H1 (cell line): ENCODE measurements at regions not wholly inside any gene's neighbourhood (a gene's known extent, or its start where the extent isn't known, plus 50 kb on each side); places are given as distances from the start of the nearest gene placed in this dataset.

ENCODE experiments used
- CBX8 ChIP-seq: fragments of 300-800, 300-1000 bp; sonication (generic); IDR thresholded peaks from 2 replicates; pipeline ENCODE4 v1.7.1; 2016; ENCODE audit warnings: low read depth, low read length, borderline replicate concordance
- CHD1 ChIP-seq: IDR thresholded peaks from 2 replicates; pipeline ENCODE4 v1.6.1; 2012; ENCODE audit warnings: low read depth, low read length, improper control_type of control experiment
- EZH2 ChIP-seq: fragments of 200-600 bp; sonication (generic); IDR thresholded peaks from 2 replicates; pipeline ENCODE4 v1.7.1; 2012; ENCODE audit warnings: low read depth, mild to moderate bottlenecking, moderate library complexity, low read length, inconsistent platforms; ENCODE audit not compliant: severe bottlenecking
- RFX5 ChIP-seq: IDR thresholded peaks from 2 replicates; pipeline ENCODE4 v1.6.1; 2011; ENCODE audit warnings: low read depth, low read length, improper control_type of control experiment, borderline replicate concordance
- TCF12 ChIP-seq: IDR thresholded peaks from 2 replicates; pipeline ENCODE4 v1.6.1; 2011; ENCODE audit warnings: low read depth, mild to moderate bottlenecking, low read length
- TF ChIP-seq, protein P1 (sequence below), 3 experiments: IDR thresholded peaks; 1 replicate in 2 of 3; 2 replicates in 1 of 3; pipeline versions ENCODE4 v1.5.1 to v1.6.1; 2011; ENCODE audit warnings: low read length in 3 of 3, mild to moderate bottlenecking in 3 of 3, inconsistent platforms in 2 of 3, low read depth in 1 of 3, moderate library complexity in 1 of 3; ENCODE audit not compliant: insufficient read depth in 1 of 3; ENCODE audit errors: control extremely low read depth in 1 of 3

DNA sequence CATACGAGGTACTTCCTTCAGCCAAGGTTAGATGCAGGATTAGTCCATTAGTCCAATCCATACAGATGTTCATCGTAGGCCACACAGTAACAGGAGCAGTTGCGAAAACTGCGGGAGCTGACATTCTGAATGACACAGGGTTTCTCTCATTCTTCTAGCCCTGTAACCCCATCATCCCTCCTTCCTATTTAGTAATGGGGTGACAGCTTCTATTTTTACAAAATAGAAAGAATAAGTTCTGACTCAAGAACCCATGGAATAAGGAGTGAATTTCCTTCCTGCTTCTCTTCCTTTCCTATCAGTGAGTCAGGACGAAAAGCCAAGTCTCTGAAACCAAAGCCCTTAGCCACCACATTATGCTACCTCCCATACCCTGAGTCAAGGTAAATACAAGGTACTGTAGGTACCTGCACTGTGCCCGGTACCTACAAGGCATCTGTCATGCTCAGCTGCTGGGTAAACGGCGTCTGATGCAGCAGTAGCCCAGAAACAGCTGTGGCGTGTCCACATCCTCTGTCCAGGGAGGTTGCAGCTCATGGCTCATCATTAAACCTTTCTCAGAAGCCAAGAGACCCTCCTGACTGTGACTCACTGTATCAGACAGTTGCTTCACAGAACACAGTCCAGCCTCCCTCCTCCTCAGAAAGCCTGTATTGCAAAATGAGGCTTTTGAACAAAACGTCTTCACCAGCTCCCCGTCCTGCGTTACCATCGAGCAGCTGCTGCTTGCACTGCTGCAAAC, 84.2 kb downstream of the ESM1 start:
- TF ChIP-seq CHD1 (no peak), CBX8 (no peak), RFX5 (no peak), EZH2 (no peak), TCF12 (no peak)
- TF ChIP-seq, protein P1, sequence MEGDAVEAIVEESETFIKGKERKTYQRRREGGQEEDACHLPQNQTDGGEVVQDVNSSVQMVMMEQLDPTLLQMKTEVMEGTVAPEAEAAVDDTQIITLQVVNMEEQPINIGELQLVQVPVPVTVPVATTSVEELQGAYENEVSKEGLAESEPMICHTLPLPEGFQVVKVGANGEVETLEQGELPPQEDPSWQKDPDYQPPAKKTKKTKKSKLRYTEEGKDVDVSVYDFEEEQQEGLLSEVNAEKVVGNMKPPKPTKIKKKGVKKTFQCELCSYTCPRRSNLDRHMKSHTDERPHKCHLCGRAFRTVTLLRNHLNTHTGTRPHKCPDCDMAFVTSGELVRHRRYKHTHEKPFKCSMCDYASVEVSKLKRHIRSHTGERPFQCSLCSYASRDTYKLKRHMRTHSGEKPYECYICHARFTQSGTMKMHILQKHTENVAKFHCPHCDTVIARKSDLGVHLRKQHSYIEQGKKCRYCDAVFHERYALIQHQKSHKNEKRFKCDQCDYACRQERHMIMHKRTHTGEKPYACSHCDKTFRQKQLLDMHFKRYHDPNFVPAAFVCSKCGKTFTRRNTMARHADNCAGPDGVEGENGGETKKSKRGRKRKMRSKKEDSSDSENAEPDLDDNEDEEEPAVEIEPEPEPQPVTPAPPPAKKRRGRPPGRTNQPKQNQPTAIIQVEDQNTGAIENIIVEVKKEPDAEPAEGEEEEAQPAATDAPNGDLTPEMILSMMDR (IDR thresholded peaks at IDR 0.05; ENCODE audit: control extremely low read depth in 1 of 3, insufficient read depth in 1 of 3, low read depth in 1 of 3, low read length in 3 of 3) = no peak
